Heart left ventricle (tissue), 16 donors: ENCODE measurements at regions not wholly inside any gene's neighbourhood (a gene's known extent, or its start where the extent isn't known, plus 50 kb on each side); places are given as distances from the start of the nearest gene placed in this dataset.

Source experiments
- ATAC-seq, 4 donors: fragments of 200-7000 bp; cut with Tn5 transposase; one replicate each; pipeline ENCODE4 v1.9.1; 2020 to 2022; ENCODE audit warnings: moderate library complexity in 4 of 4, mild to moderate bottlenecking in 3 of 4, moderate number of reproducible peaks in 1 of 4
- DNase-seq, 5 donors: peaks; one replicate each; pipeline ENCODE4 v3.0.0-alpha.2; 2020
- H3K27ac ChIP-seq, 12 donors: fragments of 200-600 bp; sonication (generic) in 4 of 12; one replicate each; pipeline versions ENCODE4 v1.5.0 to v1.8.0; 2016 to 2022; ENCODE audit warnings: mild to moderate bottlenecking in 2 of 12
- H3K27me3 ChIP-seq, 9 donors: fragments of 200-600 bp; sonication (generic) in 2 of 9; one replicate each; pipeline versions ENCODE4 v1.5.1 to v1.8.0; 2016 to 2022; ENCODE audit warnings: mild to moderate bottlenecking in 3 of 9
- H3K36me3 ChIP-seq, 9 donors: fragments of 200-600 bp; sonication (generic) in 2 of 9; one replicate each; pipeline versions ENCODE4 v1.5.0 to v1.8.0; 2018 to 2022; ENCODE audit warnings: mild to moderate bottlenecking in 2 of 9
- H3K4me1 ChIP-seq, 12 donors: fragments of 200-600 bp; sonication (generic) in 4 of 12; one replicate each; pipeline versions ENCODE4 v1.5.0 to v1.8.0; 2016 to 2022; ENCODE audit warnings: mild to moderate bottlenecking in 3 of 12
- H3K4me3 ChIP-seq, 12 donors: fragments of 200-600 bp; sonication (generic) in 4 of 12; one replicate each; pipeline versions ENCODE4 v1.5.0 to v1.8.0; 2017 to 2022; ENCODE audit warnings: mild to moderate bottlenecking in 9 of 12, moderate library complexity in 4 of 12
- H3K9me3 ChIP-seq, 12 donors: fragments of 200-600 bp; sonication (generic) in 4 of 12; one replicate each; pipeline versions ENCODE4 v1.5.0 to v1.8.0; 2016 to 2022; ENCODE audit warnings: mild to moderate bottlenecking in 1 of 12
- POLR2A ChIP-seq, 2 donors: fragments of 450-650 bp; IDR thresholded peaks; one replicate each; pipeline ENCODE4 v1.6.1; 2017; ENCODE audit warnings: antibody characterized with exemption in 2 of 2, mild to moderate bottlenecking in 2 of 2, moderate library complexity in 2 of 2
- WGBS, 4 donors: extraction: QIAGEN DNeasy Blood & Tissue Kit in 2 of 4; methylation state at CpG; one replicate each; pipeline versions ENCODE4 v1.1.5 to v1.1.7; 2013 to 2018; 5-methylcytosine and 5-hydroxymethylcytosine counted together
- intact Hi-C, 10 donors: fragments of 100-400 bp; cut with DNase I; formaldehyde crosslinking; loops; one replicate each; pipeline versions ENCODE4 v1.11.1 to v1.14.2; 2022
- TF ChIP-seq, protein P1 (sequence below), 12 donors: fragments of 200-600 bp; sonication (generic) in 4 of 12; IDR thresholded peaks; one replicate each; pipeline versions ENCODE4 v1.5.0 to v1.8.0; 2018 to 2022; ENCODE audit warnings: antibody characterized with exemption in 12 of 12, mild to moderate bottlenecking in 5 of 12
- donor health status: ischemic (EF 13 %, LVEDD 7.1; RV severe dilation, severe dysfunction).
- donor health status: healthy with polysubstance abuse.
- donor health status: DM: no; HTN: yes; CAD: no.
- donor health status: DM: no; HTN: no; CAD: no.
- donor health status: ischemic (EF 25% LVEDD 6.9; RV normal size, moderate dysfunction).
- donor health status: ischemic (EF 25% LVEDD 5.7; RV mildly dilated, moderate dysfunction).
- donor health status: healthy.
- donor health status: DM: yes; HTN: yes; CAD: no.
- donor health status: ischemic (EF 35%, LVEDD 5.7; RV mildly dilated, moderate dysfunction).
- donor health status: nonischemic (EF 11% LVEDD 7.7; RV severe dilation, severe dysfunction).
- donor health status: DM: yes; HTN: yes; CAD: no.
- donor health status: PGD.
- donor health status: ischemic (EF 29% LVEDD 5.4; RV normal size, mild dysfunction).
- donor health status: nonischemic (EF 23%, LVEDD 6.1; RV moderate dilation, normal function).

DNA sequence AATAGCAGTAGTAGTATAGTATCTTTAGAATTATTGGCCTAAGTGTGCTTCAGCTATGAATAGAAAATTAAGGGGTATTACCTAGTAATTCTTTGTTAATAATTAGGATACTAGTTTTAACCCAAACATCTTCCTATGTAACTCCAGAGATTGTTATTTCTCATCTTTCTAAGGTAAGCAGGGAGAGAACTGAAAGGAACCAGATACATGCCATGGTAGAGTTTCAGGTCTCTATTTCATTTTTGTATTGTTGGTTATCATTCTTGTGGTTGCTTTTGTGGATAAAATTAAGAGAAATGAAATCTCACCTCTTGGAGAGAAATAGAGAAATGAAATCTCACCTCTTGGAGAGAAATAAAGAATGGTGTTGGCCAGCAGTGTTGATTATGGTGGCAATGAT lies 597.1 kb upstream of the CT83 start:
- intact Hi-C loops: no loop called here
- Histone ChIP-seq H3K27me3 (no peaks in the 10 kb centered on the region), H3K4me1 (no peaks in the 10 kb centered on the region), H3K36me3 (no peaks in the 10 kb centered on the region), H3K9me3 (no peaks in the 10 kb centered on the region), H3K4me3 (no peak overlapping the region), H3K27ac (no peak overlapping the region)
- TF ChIP-seq POLR2A (IDR thresholded peaks at IDR 0.05): no peak
- TF ChIP-seq, protein P1, sequence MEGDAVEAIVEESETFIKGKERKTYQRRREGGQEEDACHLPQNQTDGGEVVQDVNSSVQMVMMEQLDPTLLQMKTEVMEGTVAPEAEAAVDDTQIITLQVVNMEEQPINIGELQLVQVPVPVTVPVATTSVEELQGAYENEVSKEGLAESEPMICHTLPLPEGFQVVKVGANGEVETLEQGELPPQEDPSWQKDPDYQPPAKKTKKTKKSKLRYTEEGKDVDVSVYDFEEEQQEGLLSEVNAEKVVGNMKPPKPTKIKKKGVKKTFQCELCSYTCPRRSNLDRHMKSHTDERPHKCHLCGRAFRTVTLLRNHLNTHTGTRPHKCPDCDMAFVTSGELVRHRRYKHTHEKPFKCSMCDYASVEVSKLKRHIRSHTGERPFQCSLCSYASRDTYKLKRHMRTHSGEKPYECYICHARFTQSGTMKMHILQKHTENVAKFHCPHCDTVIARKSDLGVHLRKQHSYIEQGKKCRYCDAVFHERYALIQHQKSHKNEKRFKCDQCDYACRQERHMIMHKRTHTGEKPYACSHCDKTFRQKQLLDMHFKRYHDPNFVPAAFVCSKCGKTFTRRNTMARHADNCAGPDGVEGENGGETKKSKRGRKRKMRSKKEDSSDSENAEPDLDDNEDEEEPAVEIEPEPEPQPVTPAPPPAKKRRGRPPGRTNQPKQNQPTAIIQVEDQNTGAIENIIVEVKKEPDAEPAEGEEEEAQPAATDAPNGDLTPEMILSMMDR (IDR thresholded peaks at IDR 0.05): no peak
- ATAC-seq: no peak
- DNase-seq: no peak

DNA sequence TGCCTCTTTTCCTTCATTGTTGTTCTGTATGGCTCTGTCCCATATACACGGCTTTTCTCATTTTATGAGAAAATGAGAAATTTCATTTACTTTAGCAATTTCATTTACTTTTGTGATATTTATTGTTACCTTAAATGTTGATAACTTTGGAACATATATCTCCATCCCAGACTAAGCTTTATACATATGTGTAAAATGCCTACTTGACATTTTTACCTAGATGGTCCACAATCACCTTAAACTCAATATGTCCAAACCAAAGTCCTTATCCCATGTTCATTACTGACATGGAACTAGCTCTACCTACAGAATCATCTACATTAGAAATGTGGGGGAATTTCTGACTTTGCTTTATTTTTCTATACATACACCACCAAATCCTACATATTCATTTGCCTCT lies 590.5 kb upstream of the CT83 start:
- H3K27me3 ChIP-seq: no peaks in the 10 kb centered on the region
- no peak overlapping the region for H3K27ac ChIP-seq
- peaks cover 0 to 15% (median 0%) of the 10 kb centered on the region in 12 donors for H3K9me3 ChIP-seq
- no peaks in the 10 kb centered on the region for H3K36me3 ChIP-seq
- 0 to 85% (median 79%) methylated on average over 1 of the region's 1 CpG for WGBS, 4 donors
- TF ChIP-seq POLR2A (IDR thresholded peaks at IDR 0.05): no peak
- TF ChIP-seq, protein P1 (IDR thresholded peaks at IDR 0.05): no peak
- ATAC-seq: no peak
- no peak overlapping the region for H3K4me3 ChIP-seq
- no peak for DNase-seq
- no peaks in the 10 kb centered on the region for H3K4me1 ChIP-seq
- intact Hi-C loops: no loop called here

DNA sequence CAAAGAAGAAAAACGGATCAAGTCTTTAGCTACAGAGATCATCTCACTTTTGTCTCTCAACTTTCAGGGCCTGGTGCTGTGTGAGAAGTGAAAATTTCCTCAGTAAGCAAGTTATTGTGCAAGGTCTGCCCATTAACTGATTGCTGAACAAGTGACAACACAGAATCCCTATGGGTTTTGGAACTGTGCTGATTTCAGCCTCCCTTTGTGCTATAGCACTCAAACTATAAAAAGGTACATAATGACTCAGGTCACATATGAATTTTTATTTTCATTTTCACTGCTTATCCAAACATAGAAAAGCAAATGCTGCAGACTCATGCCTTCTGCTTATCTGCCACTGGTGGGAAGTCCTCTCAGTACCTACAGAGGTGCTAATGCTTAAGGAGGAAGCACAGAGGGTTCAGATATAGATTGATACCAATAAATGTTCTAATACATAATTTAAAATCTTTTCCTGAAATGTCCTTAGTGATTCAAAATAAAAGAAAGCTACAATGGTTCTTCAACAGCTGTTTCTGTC lies 576.2 kb upstream of the CT83 start:
- H3K27ac ChIP-seq: no peak overlapping the region
- no peak for ATAC-seq
- H3K4me3 ChIP-seq: no peak overlapping the region
- TF ChIP-seq, protein P1 (IDR thresholded peaks at IDR 0.05): no peak
- TF ChIP-seq POLR2A (IDR thresholded peaks at IDR 0.05): no peak
- intact Hi-C loops: no loop called here
- no peaks in the 10 kb centered on the region for H3K27me3 ChIP-seq
- H3K36me3 ChIP-seq: no peaks in the 10 kb centered on the region
- peaks cover 0 to 4% (median 0%) of the 10 kb centered on the region in 12 donors for H3K9me3 ChIP-seq
- WGBS, 4 donors: 4 to 26% (median 22%) methylated on average over 1 of the region's 1 CpG
- DNase-seq: no peak
- no peaks in the 10 kb centered on the region for H3K4me1 ChIP-seq

DNA sequence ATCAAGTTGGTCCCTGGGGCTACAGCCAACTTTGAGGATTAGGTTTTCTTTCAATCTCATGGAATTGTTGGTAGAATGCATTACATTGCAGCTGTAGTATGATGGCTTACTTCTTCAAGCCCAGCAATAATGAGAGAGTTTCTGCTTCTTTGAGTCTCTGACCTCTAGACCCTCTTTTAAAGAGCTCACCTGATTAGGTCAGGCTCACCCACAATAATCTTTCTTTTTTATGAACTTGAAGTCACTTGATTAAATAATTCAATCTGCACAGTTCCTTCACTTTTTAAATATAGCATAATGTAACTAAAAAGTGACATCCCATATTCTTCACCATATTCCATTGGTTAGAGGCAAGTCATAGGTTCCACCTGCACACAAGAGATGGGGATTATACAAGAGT lies 547.5 kb upstream of the CT83 start:
- H3K27me3 ChIP-seq: no peaks in the 10 kb centered on the region

More for the DNA sequence above, 547.5 kb upstream of the CT83 start:
- no peak for TF ChIP-seq POLR2A (IDR thresholded peaks at IDR 0.05)
- TF ChIP-seq, protein P1 (IDR thresholded peaks at IDR 0.05): no peak
- Histone ChIP-seq H3K4me1 (no peaks in the 10 kb centered on the region), H3K4me3 (no peak overlapping the region), H3K36me3 (no peaks in the 10 kb centered on the region), H3K9me3 (peaks cover 0 to 6% (median 0%) of the 10 kb centered on the region in 12 donors), H3K27ac (no peak overlapping the region)
- no peak for ATAC-seq
- DNase-seq: no peak
- intact Hi-C loops: no loop called here
